Occipital lobe (tissue), 1 donor: ENCODE measurements at regions not wholly inside any gene's neighbourhood (a gene's known extent, or its start where the extent isn't known, plus 50 kb on each side); places are given as distances from the start of the nearest gene placed in this dataset.
"Not testable (repeated sequence)": the region's sequence is repeated elsewhere in the genome, so short reads cannot be mapped to it uniquely, and the experiment has no call there.

Source experiments
- DNase-seq: peaks from one replicate; lab custom pipeline; 2025; lab: John Stamatoyannopoulos, UW

- DNase-seq: no peak
Measured at GRCh38 chr1:194447636-194448035, 1261.2 kb upstream of the B3GALT2 start.

- no peak for DNase-seq
Measured at GRCh38 chr1:194445244-194445643, 1258.8 kb upstream of the B3GALT2 start.

DNA sequence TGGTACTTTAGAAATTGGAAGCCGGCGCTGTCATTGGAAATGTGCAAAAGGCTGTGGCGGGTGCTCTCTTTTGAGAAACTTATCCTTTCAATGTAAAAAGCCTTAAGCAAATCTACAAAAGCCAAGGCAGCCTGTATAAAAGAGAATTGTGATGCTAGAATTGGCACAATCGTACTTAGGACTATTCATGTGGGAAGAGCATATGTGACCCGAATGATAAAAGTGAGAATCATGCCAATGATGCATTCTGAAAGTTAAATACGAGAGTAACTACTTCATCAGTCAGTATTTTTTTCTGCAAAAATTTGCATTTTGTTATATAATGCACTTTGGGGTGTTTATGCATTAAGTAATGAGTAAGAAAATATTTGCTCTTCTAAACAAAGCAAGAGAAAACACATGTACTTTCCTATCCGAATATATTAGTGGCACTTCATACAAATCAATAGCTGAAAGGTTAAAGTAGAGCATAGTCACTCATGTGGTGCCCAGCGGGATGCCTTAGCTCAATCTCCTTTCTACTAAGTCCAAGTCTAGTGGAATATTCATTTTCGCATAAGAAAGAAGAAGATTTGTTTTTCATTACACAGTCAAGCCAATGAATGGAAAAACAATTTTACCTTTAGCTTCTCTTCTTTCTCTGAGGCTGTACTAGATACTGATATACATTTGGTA is 1256.6 kb upstream of the B3GALT2 start:
- DNase-seq: no peak

DNA sequence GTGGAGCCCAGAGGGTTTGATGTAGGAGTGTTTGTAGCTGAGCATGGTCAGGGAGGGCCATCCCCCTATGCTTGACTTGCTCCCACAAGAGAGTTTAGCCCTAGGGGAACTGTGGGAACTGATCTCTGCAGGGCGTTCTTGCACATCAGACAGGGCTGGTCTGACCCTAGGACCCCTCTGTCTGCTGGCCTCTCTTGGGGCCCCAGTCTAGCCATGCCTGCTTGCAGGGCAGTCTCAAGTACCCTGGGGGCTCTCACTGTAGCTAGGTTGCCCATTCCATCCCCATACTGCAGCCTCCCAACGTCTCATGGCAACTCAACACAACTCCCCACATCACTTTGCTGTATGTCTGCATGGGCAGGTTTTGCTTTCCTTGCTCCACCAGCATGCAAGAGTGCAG is 1250.7 kb upstream of the B3GALT2 start:
- no peak for DNase-seq

DNA sequence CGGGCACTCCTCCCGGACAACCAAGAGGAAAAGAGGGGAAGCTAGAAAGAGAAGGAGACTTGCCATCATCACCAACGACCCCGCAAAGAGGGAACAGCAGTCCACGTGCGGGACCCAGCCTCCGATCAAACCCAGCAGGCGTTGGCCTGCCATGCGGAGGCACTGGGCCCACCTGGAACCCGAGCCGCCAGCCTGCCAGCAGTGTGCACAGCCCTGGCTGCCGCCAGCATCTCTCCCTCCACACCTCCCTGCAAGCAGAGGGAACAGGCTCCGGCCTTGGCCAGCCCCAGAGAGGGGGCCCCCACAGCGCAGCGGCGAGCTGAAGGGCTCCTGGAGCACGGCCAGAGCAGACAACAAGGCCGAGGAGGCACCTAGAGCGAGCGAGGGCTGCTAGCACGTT is 1244.7 kb upstream of the B3GALT2 start:
- DNase-seq: no peak

DNA sequence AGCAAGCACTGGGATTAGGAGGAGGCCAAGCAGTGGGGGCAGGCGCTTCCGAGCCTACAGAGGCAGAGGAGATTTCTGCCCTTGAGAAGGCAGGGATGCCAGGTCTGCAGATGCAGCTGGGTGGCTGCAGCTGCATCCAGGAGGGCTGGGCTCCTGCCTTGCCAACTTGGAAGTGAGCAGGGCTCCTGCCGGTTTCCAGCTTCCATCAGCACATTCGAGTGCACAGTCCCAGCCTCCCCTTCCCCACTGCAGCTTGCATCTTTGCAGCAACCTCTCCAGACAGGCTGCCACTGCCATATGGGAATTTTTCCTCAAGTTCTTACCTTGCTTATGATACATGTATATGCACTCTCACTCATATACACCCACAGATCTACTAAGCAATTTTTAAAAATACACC is 1234.3 kb upstream of the B3GALT2 start:
- DNase-seq: no peak

DNA sequence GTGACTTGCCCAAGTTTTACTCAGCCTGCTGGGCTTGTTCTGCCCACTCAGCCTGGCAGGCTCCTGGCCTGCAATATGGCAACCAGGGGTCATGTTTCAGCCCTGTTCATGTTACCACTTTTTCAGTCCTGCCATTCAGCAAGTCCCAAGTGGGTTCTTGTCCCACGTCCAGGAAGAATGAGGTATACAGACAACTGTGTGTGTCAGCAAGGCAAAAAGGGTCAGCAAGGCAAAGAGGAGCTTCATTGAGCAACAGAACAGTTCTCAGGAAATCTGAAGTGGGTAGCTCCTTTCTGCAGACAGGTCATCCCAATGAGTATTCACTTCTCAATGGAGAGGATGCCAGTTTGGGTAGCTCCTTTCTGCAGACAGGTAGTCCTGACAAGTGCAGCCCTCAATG is 1233.3 kb upstream of the B3GALT2 start:
- DNase-seq: no peak

DNA sequence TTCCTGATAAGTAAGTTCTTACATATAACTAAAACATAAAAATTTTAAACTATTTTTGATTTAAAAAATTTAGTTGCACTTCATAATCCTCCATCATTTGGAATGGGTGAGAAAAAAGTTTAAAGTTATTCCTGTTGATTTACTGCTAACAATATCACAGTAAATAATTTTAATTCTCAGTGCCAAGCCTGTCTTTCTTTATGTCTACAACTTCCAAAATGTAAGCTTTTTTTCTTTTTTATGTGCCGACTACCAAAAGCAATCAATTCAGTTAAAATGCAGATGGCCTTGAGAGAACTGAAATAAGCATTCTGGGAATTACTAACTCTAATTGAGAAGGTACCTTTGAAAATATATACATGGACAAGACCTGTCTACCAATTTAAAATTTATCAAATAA is 1224.3 kb upstream of the B3GALT2 start:
- no peak for DNase-seq

DNA sequence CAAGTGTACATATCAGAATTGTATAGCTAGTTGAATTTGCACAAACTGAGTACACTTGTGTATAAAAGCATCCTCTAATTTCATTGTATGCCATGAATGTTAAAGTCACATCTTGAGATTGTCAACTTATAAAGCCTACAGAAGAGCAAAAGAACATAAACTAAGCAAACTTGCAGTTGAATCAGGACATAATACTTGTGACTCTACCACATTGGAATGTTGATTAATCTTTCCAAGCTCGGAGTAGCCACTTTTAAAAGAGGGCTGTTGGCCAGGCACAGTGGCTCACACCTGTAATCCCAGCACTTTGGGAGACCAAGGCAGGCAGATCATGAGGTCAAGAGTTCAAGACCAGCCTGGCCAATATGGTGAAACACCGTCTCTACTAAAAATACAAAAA is 1220.8 kb upstream of the B3GALT2 start:
- not testable (repeated sequence) for DNase-seq

GRCh38 chr1:194394676-194395075 is 1208.3 kb upstream of the B3GALT2 start:
- no peak for DNase-seq

GRCh38 chr1:194387531-194387930 is 1201.1 kb upstream of the B3GALT2 start:
- no peak for DNase-seq

- DNase-seq: no peak
Measured at GRCh38 chr1:194378517-194378916, 1192.1 kb upstream of the B3GALT2 start.

GRCh38 chr1:194374649-194375048 is 1188.2 kb upstream of the B3GALT2 start:
- no peak for DNase-seq

DNA sequence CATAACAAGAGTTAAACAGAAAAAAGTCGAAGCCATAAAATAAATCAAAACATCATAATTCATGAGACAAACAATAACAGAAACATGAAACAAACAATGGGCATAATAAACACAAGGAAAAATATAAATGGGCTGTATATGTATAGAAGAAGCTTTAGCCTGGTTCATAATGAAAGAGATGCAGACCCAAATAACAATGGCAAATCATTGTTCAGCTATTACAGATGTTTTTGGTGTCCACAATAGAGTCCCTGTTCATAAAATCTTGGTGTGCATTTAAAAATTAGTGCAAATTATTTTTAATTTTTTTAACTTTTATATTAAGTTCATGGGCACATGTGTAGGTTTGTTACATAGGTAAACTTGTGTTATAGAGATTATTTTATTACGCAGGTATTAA is 1185.9 kb upstream of the B3GALT2 start:
- DNase-seq: no peak

DNA sequence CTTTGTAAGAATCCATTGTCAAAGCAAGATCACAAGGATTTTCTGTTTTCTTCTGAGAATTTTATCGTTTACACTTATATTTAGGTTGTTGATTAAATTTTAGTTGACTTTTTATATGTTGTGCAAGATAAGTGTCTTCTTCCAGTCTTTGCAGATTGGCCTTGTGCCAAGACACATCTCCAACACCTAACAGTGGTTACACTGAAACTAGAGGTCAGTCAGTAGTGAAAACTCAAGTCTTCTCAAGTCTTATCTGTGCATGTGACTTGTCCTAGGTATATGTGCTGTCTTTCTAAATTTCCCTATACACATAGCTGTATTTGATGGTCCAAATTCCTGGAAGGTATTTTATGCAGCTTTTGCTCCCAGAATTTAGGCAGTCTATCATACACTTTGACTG is 1183.2 kb upstream of the B3GALT2 start:
- DNase-seq: no peak

DNA sequence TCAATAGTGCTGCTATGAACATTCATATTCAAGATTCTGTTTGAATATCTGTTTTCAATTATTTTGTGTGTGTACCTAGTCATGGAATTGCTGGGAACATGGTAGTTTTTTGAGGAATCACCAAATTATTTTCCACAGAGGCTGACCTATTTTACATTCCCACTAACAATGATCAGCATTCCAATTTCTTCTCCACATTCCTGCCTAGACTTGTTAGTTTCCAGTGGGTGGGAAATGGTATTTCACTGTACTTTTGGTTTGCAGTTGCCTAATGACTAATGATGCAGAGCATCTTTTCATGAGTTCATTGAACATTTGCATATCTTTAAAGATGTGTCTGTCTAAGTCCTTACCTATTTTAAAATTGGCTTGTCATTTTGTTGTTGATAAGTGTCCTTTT is 1182.6 kb upstream of the B3GALT2 start:
- no peak for DNase-seq

GRCh38 chr1:194367121-194367520 is 1180.7 kb upstream of the B3GALT2 start:
- DNase-seq: no peak

GRCh38 chr1:194366705-194367104 is 1180.3 kb upstream of the B3GALT2 start:
- no peak for DNase-seq

DNA sequence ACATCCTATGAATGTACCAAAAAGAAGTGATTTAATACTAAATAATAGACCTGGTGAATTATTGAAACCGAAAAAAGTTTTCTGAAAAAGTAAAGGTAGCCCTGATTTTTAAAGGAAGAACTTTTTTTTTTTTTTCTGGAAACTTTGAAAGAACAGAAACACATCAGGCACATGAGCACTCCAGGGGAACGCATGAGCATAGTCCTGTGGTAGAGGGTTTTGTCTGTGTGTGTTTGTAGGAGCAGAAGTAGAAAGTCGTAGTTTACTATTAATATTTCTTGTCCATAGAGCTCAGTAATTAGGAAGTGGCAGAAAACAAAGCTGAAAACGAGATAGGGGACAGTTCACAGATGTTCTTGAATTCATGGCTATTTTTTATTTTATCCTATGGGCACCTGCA is 1175.9 kb upstream of the B3GALT2 start:
- DNase-seq: no peak

DNA sequence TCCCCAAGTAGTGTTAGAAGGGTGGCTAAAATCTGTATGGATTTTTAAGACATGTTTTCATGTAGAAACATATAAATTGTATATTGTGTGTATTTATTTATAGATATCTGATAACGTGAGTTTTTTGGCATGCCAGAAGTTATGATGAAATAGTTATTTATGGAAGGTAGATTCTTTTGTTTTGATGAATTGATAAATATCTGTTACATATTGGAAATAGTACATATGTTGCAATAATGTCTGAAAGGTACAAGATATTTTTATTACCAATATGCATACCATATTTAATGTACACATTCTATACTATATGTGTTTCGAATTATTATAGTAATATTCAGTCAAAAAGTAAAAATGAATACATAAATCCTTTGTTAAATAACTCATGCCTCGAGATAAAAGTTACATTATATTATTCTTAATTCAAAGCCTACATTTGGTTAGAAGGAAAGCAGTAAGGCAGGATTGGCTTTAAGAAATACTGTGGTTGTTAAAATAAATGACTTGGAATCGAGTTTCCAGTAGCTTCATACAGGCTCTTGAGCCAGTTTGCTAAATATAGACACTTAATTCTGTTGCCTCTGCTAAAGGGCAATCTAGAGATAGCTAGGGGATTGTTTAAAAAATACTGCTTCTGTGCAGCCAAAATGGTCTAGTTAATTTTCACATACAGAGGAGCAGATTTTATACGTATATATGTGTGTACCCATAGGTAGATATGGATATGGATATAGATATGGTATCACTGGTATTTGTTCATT is 1175.1 kb upstream of the B3GALT2 start:
- DNase-seq: no peak

GRCh38 chr1:194358208-194358581 is 1171.8 kb upstream of the B3GALT2 start:
- no peak for DNase-seq

DNA sequence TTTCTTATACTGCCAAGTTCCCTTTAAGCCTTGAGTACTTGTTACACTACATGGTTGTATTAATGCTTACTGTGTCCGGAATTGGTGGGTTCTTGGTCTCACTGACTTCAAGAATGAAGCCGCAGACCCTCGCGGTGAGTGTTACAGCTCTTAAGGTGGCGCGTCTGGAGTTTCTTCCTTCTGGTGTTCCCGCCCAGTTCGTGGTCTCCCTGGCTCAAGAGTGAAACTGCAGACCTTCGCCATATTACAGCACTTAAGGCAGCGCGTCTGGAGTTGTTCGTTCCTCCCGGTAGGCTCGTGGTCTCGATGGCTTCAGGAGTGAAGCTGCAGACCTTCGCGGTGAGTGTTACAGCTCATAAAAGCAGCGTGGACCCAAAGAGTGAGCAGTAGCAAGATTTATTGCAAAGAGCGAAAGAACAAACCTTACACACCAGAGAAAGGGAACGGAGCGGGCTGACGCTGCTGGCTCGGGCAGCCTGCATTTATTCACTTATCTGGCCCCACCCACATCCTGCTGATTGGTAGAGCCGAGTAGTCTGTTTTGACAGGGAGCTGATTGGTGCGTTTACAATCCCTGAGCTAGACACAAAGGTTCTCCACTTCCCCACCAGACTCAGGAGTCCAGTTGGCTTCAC is 1171.3 kb upstream of the B3GALT2 start:
- DNase-seq: not testable (repeated sequence)
